Brain pericyte (primary cell): ENCODE measurements at regions not wholly inside any gene's neighbourhood (a gene's known extent, or its start where the extent isn't known, plus 50 kb on each side); places are given as distances from the start of the nearest gene placed in this dataset.

ENCODE experiments used
- DNase-seq: peaks from one replicate; pipeline ENCODE4 v3.0.0-alpha.2; 2012; ENCODE audit warnings: low read depth, low spot score

DNA sequence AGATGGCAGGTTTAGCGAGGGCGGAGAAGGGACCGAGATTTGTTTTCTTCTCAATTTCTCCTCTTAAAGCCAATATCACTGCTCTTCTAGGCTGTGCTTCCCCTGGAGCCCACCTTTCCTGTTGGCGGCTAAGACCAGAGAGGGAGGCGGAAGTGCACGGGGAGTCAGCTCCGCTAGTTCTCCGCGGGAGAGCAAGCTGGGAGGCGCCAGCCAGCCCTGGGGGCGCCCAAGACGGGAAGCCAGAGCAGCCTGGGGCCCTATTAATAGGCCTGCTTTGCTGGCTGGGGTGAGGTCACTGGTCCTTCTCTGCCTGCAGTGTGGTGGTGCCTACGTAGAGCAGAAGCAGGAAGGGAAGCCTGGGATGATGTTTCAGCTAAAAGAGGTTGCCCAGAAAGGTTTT lies 61.6 kb downstream of the LSM5 start:
- no peak for DNase-seq

- DNase-seq = peak; percentile 38
These were observed 62.4 kb downstream of the LSM5 start for GRCh38 chr7:32427769-32428291.

DNA sequence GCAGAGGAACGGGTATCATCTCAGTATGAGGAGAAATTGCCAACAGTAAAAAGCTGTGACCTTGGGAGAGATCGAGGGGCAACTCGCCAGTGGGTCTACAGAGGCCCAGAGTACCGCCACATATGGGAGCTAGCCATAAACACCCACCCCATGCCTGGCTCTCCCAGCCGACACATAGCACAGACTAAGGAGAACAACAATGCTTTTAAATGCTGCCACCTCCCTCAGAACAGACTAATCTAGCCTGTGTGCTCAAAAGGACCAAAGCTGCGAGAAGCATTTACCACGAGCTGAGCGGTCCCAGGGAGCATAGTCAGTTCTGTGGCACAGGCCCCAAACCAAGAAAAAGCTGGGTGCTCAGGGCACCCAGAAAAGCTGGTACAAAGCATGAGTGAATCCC lies 73.3 kb downstream of the LSM5 start:
- DNase-seq = no peak

DNA sequence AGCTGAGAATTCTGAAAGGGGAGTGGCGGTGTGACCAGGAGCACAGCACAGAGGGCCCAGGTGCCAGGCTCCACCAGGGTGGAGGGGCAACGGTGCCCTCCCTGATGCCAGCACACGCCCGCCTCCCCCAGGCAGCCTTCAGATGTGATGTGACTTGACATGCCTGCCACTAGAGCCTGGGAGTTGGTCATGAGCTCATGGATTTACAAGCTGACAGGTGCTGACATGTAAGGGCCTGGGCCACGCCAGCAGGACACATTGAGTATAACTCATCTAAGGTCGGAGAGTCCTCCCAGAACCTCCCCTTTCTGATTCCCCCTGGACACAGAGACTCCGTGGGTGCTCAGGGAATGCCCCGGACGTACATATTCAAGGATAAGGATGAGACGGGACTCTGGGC lies 74.2 kb downstream of the LSM5 start:
- no peak for DNase-seq

- no peak for DNase-seq
These were observed 74.7 kb downstream of the LSM5 start for GRCh38 chr7:32415519-32415918.

GRCh38 chr7:32412471-32412870 lies 77.7 kb downstream of the LSM5 start:
- DNase-seq = no peak

- DNase-seq = no peak
These were observed 79.6 kb downstream of the LSM5 start for GRCh38 chr7:32410545-32410944.

DNA sequence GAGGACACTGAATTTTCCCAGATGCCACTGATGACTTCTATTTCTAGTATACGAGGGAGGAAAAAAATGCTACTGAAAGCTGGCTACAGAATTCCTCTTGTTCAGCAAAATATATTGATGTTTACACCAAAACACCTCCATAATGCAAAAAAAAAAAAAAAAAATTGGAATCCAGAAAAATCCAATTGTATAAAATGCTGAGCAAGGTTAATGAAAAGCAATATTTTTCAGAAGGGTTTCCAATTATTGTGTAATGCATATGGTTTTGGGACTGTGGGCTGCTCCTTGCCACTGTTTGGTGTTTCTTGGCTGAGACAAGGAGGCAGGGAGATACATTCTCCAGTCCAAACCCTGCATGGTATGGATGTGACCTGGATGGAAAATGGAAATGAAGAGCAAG lies 83.8 kb downstream of the LSM5 start:
- no peak for DNase-seq

GRCh38 chr7:32403463-32404229 lies 86.5 kb downstream of the LSM5 start:
- no peak for DNase-seq

DNA sequence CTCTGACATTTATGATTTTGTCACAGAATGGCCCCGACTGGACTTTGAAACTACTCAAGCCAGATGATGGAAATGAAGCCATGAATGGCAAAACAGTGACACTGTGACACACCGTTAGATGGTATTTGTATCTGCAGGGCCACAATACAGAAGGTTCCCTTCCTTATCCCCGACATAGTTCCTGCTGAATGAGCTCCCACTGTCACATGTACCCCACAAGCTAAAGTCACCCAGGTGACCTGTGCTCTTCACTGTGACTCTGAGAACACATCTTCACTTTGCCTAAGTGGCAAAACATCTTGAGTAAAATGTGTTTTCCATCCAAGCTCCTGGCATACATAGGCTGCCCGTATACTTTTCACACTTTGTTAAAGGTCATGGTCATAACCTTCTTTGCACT lies 89.5 kb downstream of the LSM5 start:
- no peak for DNase-seq

DNA sequence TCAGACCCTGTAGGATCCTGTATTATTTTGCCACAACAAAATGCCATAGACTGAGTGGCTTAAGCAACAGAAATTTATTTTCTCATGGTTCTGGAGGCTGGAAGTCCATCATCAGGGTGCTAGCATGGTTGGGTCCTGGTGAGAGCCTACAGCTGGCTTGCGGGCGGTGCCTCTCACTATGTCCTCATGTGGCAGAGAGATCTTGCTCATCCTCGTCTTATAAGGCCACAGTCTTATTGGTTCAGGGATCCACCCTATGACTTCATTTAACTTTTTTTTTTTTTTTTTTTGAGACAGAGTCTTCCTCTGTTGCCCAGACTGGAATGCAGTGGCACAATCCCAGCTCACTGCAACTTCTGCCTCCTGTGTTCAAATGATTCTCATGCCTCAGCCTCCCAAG lies 90.9 kb downstream of the LSM5 start:
- no peak for DNase-seq

GRCh38 chr7:32395168-32395567 lies 95.0 kb downstream of the LSM5 start:
- no peak for DNase-seq

DNA sequence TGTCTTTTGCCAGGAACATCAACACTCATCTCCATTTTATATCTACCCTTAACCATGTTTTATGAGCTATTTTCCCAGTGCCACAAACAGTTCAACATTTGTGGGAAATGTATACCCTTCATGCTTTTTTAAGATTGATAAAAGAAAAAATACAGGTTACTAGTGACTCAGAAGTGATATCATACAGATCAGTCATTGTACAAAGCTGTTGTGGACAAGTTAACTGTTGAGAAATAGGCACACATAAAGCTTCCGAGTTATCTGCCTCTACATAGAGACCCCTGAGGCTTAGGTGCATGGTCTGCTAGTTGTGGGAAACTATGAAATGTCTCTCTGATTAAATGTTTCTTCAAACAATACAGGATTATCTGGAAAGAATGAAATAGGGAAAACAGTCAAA lies 96.3 kb downstream of the LSM5 start:
- no peak for DNase-seq

- DNase-seq = no peak
These were observed 100.0 kb downstream of the LSM5 start for GRCh38 chr7:32390210-32390609.

DNA sequence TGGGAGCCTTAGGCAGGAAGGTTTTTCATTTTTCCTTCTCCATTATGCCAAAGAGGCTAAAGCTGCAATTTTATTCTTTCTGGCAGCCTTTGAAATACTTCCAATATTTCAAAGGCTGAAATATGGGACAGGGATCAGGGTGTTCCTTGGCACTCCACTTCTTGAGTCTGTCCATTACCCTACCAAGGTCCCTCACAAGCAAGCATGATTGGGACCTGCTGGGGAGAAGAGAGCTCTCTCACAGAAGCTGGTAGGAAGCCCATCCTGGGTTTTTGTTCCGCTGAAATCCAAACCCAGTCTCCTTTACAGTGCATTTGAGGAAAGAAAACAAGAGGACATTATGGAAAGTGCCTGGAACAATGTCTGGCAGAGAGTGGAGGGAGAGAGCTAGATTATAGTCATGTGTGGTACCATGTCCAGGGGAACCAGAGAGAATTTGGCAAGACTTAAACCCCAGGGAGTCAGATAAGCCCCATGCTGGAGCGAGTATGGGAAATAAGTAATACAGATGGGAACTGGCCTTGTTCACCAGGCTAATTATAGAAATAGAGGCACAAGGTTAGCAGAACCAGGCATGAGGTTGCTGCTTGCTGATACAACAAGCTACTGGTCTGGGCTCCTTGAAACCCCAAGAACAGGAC lies 104.7 kb downstream of the LSM5 start:
- DNase-seq = no peak

GRCh38 chr7:32381024-32381601 lies 109.1 kb downstream of the LSM5 start:
- DNase-seq = no peak

DNA sequence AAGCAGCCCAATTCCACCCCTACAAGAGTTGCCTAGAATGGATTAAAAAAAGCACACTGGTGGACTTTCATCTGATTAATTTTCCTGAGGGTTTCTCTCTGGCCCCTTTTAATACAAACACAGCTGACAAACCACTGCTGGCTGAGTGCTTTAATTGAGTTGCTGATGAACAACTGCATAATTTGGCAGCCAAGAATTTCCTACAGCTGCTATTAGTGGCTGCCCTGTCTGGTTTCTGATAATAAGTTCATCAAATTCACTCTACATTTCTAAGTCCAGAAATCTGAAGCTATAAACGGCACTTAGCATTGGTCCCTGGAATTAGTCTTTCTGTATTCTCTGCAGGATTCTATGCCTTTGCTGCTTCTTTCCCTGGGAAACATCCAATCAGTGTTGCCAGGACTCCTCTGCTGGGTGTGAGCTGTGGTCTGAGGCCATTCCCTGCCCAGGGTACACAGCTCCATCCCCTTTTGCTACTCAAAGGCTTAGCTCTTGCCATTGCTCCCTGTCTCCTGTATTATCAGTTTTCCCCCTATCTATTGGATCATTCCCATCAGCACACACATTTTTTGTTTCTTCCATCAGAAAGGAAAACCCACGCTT lies 110.6 kb downstream of the LSM5 start:
- DNase-seq = no peak

- no peak for DNase-seq
These were observed 111.2 kb downstream of the LSM5 start for GRCh38 chr7:32378988-32379387.

- DNase-seq = no peak
These were observed 125.6 kb downstream of the LSM5 start for GRCh38 chr7:32364581-32364980.

GRCh38 chr7:32360127-32360526 lies 130.1 kb downstream of the LSM5 start:
- DNase-seq = no peak

DNA sequence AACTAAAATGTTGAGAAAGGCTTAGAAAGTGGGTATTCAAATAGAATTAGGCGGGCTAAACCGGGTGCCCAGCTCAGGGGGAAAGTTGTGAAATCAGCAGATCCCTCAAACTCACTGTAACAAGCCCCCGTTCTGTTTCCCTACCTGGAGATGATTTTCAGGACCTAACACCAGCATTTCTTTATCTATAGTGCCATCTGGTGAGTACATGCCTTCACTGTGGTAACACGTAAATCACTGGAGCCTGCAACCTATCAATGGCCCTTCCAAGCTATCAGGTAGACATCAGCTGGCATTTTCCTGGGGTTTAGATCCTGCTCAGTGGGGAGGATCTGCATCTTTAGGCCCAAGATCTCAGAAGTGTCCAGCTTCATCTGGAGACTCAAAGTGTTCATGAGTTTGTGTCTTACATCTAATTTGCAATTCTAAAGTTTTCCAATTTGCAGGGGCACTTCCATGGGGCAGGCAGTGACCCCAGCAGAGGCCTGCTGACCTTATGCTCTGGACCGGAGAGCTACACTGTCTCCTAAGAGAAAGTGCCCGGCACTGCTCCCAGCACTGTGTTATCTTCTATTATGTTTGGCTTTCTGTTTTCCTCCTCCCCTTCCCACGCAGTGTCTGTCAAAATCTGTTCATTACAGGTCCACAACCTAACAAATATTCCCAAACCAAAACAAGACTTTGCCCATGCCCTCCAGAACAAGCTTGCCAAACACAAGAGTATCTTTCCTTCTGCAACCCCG lies 132.5 kb downstream of the LSM5 start:
- DNase-seq = no peak
